HS-27A (cell line): ENCODE measurements at regions not wholly inside any gene's neighbourhood (a gene's known extent, or its start where the extent isn't known, plus 50 kb on each side); places are given as distances from the start of the nearest gene placed in this dataset.

Experiments
- DNase-seq: peaks from one replicate; pipeline ENCODE4 v3.0.0-alpha.2; 2012; ENCODE audit warnings: low read depth, missing footprints

GRCh38 chr12:124395284-124395752, 100.4 kb downstream of the RFLNA start:
- no peak for DNase-seq

GRCh38 chr12:124394462-124395128, 99.7 kb downstream of the RFLNA start:
- DNase-seq, result no peak

GRCh38 chr12:124393831-124394230, 98.9 kb downstream of the RFLNA start:
- DNase-seq, result no peak

GRCh38 chr12:124393414-124393790, 98.5 kb downstream of the RFLNA start:
- DNase-seq, result no peak

- DNase-seq, result no peak
Observed at GRCh38 chr12:124392667-124393413, 97.9 kb downstream of the RFLNA start.

GRCh38 chr12:124392271-124392666, 97.4 kb downstream of the RFLNA start:
- no peak for DNase-seq

GRCh38 chr12:124391340-124392261, 96.7 kb downstream of the RFLNA start:
- no peak for DNase-seq

- DNase-seq, result peak; percentile 51
Observed at GRCh38 chr12:124390442-124391097, 95.7 kb downstream of the RFLNA start.

- DNase-seq, result no peak
Observed at GRCh38 chr12:124389725-124390441, 95.0 kb downstream of the RFLNA start.

- no peak for DNase-seq
Observed at GRCh38 chr12:124389138-124389724, 94.3 kb downstream of the RFLNA start.

GRCh38 chr12:124388679-124389137, 93.8 kb downstream of the RFLNA start:
- DNase-seq, result no peak

- DNase-seq, result no peak
Observed at GRCh38 chr12:124388038-124388671, 93.3 kb downstream of the RFLNA start.

GRCh38 chr12:124387528-124387911, 92.6 kb downstream of the RFLNA start:
- no peak for DNase-seq

GRCh38 chr12:124386661-124387527, 92.0 kb downstream of the RFLNA start:
- DNase-seq, result no peak

GRCh38 chr12:124386059-124386458, 91.2 kb downstream of the RFLNA start:
- no peak for DNase-seq

GRCh38 chr12:124385219-124385969, 90.5 kb downstream of the RFLNA start:
- DNase-seq, result peak; percentile 64

- no peak for DNase-seq
Observed at GRCh38 chr12:124384299-124384894, 89.5 kb downstream of the RFLNA start.

GRCh38 chr12:124383028-124383427, 88.1 kb downstream of the RFLNA start:
- DNase-seq, result no peak
